ENCODE measurements at regions not wholly inside any gene's neighbourhood (a gene's known extent, or its start where the extent isn't known, plus 50 kb on each side); places are given as distances from the start of the nearest gene placed in this dataset.

DNA sequence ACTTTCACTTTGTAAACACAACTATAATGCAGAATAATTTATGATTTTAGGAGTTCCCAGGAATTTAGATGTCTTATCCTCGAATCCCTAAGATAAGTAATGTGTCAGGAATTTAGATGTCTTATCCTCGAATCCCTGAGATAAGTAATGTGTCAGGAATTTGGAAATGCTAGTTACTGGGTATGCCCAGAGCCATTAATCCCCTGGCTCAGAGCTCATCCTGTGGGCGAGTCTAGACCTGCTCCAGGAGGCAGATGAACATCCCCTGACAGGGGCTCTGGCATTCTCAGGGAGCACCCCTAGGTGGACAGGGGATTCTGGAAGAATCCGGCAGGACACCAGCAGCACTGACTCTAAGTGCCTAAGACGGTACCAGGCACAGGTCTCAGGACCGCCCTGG is 163.3 kb downstream of the ARRDC4 start:
- Histone ChIP-seq H2AFZ (ENCODE audit: low read depth, low read length) (no peak overlapping the region), H3K4me1 (ENCODE audit: low read length) (no peaks in the 10 kb centered on the region), H3K4me3 (ENCODE audit: low read length) (no peak overlapping the region), H4K20me1 (ENCODE audit: insufficient read depth, low read length) (no peaks in the 10 kb centered on the region), H3K27ac (ENCODE audit: low read length) (no peak overlapping the region), H3K27me3 (ENCODE audit: low read depth, low read length) (no peaks in the 10 kb centered on the region), H3K9me3 (ENCODE audit: insufficient read depth, low read length) (no peaks in the 10 kb centered on the region), H3K79me2 (ENCODE audit: low read length) (no peaks in the 10 kb centered on the region), H3K36me3 (replicated peaks; ENCODE audit: low read depth, low read length) (no peaks in the 10 kb centered on the region), H3K9ac (ENCODE audit: low read length) (no peak overlapping the region), H3K4me2 (ENCODE audit: low read length) (no peak overlapping the region)
- TF ChIP-seq, protein P1, sequence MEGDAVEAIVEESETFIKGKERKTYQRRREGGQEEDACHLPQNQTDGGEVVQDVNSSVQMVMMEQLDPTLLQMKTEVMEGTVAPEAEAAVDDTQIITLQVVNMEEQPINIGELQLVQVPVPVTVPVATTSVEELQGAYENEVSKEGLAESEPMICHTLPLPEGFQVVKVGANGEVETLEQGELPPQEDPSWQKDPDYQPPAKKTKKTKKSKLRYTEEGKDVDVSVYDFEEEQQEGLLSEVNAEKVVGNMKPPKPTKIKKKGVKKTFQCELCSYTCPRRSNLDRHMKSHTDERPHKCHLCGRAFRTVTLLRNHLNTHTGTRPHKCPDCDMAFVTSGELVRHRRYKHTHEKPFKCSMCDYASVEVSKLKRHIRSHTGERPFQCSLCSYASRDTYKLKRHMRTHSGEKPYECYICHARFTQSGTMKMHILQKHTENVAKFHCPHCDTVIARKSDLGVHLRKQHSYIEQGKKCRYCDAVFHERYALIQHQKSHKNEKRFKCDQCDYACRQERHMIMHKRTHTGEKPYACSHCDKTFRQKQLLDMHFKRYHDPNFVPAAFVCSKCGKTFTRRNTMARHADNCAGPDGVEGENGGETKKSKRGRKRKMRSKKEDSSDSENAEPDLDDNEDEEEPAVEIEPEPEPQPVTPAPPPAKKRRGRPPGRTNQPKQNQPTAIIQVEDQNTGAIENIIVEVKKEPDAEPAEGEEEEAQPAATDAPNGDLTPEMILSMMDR (IDR thresholded peaks at IDR 0.05; ENCODE audit: low read depth, low read length), result no peak
- no peak for TF ChIP-seq EZH2phosphoT487 (IDR thresholded peaks at IDR 0.05; ENCODE audit: low read depth)

DNA sequence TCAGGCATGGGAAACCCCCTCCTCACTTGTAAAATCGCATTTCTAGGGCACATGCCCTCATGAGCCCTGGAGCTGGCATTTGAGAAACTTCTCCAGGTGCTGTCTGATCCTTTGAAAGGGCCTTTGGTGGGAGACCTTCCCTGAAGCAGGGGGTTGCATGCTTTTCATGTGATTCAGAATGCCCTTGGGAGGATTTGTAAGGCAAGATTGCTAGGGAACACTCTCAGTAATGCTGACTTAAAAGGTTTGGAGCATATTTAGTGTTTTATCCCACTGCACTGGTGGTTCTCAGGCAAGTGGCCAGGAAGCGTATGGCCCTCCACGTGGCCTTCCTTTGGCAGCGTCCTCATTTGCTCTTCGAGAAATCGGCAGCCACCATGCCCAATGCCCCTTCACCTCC is 164.1 kb downstream of the ARRDC4 start:
- H3K4me3 ChIP-seq (ENCODE audit: low read length), result no peak overlapping the region
- H3K36me3 ChIP-seq (replicated peaks; ENCODE audit: low read depth, low read length), result no peaks in the 10 kb centered on the region
- no peaks in the 10 kb centered on the region for H3K4me1 ChIP-seq (ENCODE audit: low read length)
- H3K9me3 ChIP-seq (ENCODE audit: insufficient read depth, low read length), result no peaks in the 10 kb centered on the region
- no peak overlapping the region for H2AFZ ChIP-seq (ENCODE audit: low read depth, low read length)
- H3K9ac ChIP-seq (ENCODE audit: low read length), result no peak overlapping the region
- H3K27me3 ChIP-seq (ENCODE audit: low read depth, low read length), result no peaks in the 10 kb centered on the region
- H3K79me2 ChIP-seq (ENCODE audit: low read length), result no peaks in the 10 kb centered on the region
- TF ChIP-seq EZH2phosphoT487 (IDR thresholded peaks at IDR 0.05; ENCODE audit: low read depth), result no peak
- TF ChIP-seq, protein P1 (IDR thresholded peaks at IDR 0.05; ENCODE audit: low read depth, low read length), result no peak
- no peak overlapping the region for H3K27ac ChIP-seq (ENCODE audit: low read length)
- no peaks in the 10 kb centered on the region for H4K20me1 ChIP-seq (ENCODE audit: insufficient read depth, low read length)
- no peak overlapping the region for H3K4me2 ChIP-seq (ENCODE audit: low read length)

DNA sequence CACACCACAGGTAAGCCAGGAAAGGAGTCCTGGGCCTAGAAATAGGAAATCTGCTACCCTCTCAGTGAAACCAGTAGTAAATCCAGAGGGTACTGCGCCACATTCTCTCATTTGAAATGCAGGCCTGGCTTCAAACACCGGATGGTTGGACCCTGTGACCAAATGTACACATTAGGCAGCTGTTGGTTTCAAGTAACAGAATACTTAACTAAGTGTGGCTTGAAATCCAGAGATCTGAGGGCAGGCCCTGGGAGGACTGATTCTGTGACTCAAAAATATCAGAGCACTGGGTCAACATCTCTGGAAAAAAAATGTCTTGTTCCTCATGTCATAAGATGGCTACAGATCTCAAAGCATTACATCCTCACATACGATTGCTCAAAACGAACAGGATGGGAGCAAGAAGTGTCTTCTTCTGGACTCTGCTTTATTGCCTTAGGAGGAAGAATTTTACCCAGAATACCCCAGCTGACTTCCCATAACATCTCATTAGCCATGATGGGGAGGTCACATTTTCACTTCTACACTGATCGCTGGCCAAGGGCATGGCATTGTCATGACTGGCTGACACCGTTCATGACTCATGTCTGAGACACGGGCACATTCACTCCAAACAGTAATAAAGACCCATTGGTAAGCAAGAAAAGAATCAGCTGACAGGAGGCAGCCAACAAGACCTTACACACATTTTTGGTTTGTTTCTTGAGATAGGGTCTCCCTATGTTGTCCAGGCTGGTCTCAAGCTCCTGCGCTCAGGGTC is 166.0 kb downstream of the ARRDC4 start:
- TF ChIP-seq, protein P1 (IDR thresholded peaks at IDR 0.05; ENCODE audit: low read depth, low read length), result no peak
- TF ChIP-seq EZH2phosphoT487 (IDR thresholded peaks at IDR 0.05; ENCODE audit: low read depth), result no peak
- Histone ChIP-seq H3K4me2 (ENCODE audit: low read length) (no peak overlapping the region), H4K20me1 (ENCODE audit: insufficient read depth, low read length) (no peaks in the 10 kb centered on the region), H3K9me3 (ENCODE audit: insufficient read depth, low read length) (no peaks in the 10 kb centered on the region), H3K36me3 (replicated peaks; ENCODE audit: low read depth, low read length) (no peaks in the 10 kb centered on the region), H3K9ac (ENCODE audit: low read length) (no peak overlapping the region), H3K4me1 (ENCODE audit: low read length) (no peaks in the 10 kb centered on the region), H3K27ac (ENCODE audit: low read length) (no peak overlapping the region), H3K79me2 (ENCODE audit: low read length) (no peaks in the 10 kb centered on the region), H3K27me3 (ENCODE audit: low read depth, low read length) (no peaks in the 10 kb centered on the region), H2AFZ (ENCODE audit: low read depth, low read length) (no peak overlapping the region), H3K4me3 (ENCODE audit: low read length) (no peak overlapping the region)

DNA sequence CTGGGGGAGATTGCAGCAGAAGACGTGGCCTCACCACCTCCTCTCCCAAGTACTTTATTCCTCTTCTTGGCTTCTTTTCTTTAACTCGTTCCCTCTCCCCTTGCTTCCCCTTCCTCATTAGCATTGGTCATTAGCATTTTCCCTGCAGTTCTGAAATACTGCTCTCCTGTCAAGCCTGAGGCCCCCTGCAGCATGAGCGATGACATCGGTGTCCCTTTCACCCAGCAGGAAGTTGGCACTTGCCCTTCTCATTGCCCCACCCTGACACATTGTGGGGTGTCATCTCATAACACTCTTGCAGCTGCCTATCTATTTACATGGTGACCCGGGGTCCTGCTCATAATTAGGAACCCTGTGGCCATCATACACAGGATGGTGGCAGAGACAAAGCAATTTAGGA is 167.1 kb downstream of the ARRDC4 start:
- no peak overlapping the region for H3K4me3 ChIP-seq (ENCODE audit: low read length)
- no peaks in the 10 kb centered on the region for H3K9me3 ChIP-seq (ENCODE audit: insufficient read depth, low read length)
- no peaks in the 10 kb centered on the region for H4K20me1 ChIP-seq (ENCODE audit: insufficient read depth, low read length)
- H3K79me2 ChIP-seq (ENCODE audit: low read length), result no peaks in the 10 kb centered on the region
- H3K4me1 ChIP-seq (ENCODE audit: low read length), result no peaks in the 10 kb centered on the region
- H3K27me3 ChIP-seq (ENCODE audit: low read depth, low read length), result no peaks in the 10 kb centered on the region
- no peak overlapping the region for H3K4me2 ChIP-seq (ENCODE audit: low read length)
- H3K9ac ChIP-seq (ENCODE audit: low read length), result no peak overlapping the region
- no peak overlapping the region for H2AFZ ChIP-seq (ENCODE audit: low read depth, low read length)
- H3K27ac ChIP-seq (ENCODE audit: low read length), result no peak overlapping the region
- no peaks in the 10 kb centered on the region for H3K36me3 ChIP-seq (replicated peaks; ENCODE audit: low read depth, low read length)
- TF ChIP-seq, protein P1 (IDR thresholded peaks at IDR 0.05; ENCODE audit: low read depth, low read length), result no peak
- no peak for TF ChIP-seq EZH2phosphoT487 (IDR thresholded peaks at IDR 0.05; ENCODE audit: low read depth)

Measured in OCI-LY3 (cell line).